SW 1271 (cell line): ENCODE measurements at regions not wholly inside any gene's neighbourhood (a gene's known extent, or its start where the extent isn't known, plus 50 kb on each side); places are given as distances from the start of the nearest gene placed in this dataset.

Experiments used
- DNase-seq, 2 experiments: peaks; one replicate each; lab custom pipeline; 2025; lab: John Stamatoyannopoulos, UW

DNA sequence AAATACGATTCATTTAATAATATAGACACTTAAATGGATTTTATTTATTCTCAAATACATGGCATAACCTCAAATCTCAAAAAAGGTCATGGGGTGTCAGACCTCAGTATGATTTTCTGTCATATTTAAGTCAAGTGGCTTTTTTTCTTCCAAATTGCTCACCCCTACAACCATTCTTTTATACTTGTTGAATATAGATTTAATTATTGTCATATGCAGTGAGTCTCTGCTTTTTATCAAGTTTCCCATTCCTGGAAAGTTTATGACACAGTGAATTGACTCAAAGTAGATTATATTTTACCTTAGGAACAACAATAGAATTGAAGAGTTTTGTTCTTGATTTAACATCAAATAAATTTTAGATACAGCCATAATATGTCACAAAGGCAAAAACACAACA lies 59.5 kb upstream of the IRF2BP2 start:
- DNase-seq, result no peak

DNA sequence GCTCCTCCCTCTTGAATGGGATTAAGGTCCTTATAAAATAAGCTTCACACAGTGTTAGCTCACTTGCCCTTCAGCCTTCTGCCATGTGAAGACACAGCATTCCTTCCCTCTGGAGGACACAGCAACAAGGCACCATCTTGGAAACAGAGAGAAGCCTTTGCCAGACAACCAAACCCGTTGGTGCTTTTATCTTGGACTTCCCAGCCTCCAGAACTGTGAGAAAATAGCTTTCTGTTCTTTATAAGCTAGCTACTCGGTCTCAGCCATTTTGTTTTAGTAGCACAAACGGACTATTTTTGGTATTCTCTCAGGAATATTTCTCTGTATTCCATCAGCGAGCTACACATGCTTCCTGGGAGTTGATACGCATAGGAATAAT lies 58.6 kb upstream of the IRF2BP2 start:
- DNase-seq, result no peak

DNA sequence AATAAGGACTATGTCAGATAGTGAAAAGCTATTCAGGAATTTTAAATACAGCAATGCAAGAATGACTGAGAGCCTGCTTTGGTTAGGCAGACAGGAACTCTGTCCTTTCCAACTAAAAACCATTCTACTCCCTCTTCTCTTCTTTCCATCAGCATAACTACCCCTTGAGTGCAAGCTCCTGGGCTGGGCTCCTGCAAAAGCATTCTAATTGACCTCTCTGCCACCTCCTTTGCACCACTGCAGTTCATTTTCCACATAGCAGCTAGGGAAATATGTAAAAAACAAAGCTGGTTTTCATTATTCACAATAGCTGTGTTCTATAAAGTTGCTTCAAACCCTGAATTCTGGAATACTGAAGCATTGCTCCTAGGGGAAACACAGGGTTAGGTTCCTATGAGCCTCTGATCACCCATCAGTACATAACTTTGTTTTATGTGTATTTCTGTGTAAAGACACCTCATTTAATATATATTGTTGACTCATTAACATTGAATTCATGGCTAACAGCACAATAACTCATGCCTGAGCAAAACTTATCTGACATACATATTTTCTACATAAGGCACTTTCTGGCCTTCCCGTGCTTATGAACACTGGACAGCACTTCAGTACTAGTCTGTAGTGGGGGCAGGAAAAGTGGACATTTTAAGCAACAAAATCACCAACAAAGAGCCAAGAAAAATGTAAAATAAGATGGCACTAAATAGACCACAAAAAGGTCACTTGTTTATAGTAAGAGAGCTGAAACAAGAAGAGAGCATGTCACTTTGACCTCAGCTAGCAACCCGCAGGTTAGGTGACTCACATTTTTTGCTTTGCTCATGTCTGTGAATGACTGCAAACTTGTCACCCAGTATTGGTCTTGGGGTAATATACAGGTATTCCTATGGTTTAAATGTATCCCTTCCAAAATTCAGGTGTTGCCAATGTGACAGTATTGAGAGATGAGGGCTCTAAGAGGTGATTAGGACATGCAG lies 57.9 kb upstream of the IRF2BP2 start:
- DNase-seq, result no peak

DNA sequence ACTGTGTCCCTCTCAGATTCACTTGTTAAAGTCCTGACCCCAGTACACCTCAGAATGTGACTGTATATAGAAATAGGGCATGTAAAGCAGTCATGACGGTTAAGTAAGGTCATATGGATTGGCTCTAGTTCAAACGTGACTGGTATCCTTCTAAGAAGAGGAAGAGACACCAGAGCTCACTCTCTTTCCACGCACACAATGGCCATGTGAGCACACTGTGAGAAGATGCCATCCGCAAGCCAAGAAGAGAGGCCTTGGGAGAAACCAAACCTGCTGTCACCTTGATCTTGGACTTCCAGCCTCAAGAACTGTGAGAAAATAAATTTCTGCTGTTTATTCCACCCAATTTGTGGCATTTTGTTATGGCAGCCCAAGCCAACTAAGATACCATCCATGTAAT lies 56.8 kb upstream of the IRF2BP2 start:
- no peak for DNase-seq

DNA sequence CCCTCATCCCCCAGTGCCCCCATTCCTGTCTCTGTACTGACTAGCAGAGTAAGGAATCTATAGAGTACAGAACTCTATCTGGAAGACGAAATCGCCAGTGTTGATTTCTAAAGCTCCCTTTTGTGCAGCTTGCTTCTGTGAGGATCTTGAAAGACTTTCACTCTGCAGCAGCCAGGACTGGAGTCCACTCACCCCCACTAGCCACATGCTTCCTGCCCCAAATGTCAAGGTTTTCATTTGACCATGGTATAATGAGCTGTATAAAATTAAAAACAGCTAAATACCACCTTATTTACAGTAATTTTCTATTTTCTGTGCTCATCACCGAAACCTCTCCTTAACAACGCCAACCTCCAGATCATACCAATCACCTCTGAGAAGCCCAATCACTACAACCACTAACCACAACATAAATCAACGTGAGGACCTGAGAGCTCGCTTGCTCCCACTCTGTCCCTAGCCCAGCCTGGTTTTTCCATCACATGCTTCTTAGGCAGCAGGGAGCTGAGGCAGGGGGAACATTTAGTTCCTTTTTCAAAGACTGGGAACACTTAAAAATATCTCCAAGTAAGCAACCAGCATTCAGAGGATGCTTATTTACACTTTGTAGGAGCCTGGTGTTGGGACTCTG lies 56.1 kb upstream of the IRF2BP2 start:
- DNase-seq, result no peak

DNA sequence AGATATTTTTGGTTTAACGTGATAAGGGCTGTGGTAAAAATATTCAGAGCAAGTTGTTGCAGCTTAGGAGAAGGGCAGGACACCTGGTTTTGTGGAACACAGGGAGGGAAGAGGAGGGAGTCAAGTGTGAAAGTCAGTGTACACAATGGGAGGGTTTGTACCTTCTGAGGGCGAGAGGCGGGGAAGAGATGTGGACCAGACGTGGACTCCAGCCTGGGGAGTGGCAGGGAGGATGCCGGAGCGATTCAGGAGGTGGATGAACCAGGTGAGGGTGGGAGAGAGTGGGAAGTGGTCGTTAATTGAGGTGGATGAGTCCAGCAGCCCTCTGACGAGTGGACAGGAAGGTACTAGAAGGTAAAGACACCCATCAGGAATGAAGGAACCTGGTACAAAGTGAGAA lies 52.2 kb upstream of the IRF2BP2 start:
- no peak for DNase-seq

DNA sequence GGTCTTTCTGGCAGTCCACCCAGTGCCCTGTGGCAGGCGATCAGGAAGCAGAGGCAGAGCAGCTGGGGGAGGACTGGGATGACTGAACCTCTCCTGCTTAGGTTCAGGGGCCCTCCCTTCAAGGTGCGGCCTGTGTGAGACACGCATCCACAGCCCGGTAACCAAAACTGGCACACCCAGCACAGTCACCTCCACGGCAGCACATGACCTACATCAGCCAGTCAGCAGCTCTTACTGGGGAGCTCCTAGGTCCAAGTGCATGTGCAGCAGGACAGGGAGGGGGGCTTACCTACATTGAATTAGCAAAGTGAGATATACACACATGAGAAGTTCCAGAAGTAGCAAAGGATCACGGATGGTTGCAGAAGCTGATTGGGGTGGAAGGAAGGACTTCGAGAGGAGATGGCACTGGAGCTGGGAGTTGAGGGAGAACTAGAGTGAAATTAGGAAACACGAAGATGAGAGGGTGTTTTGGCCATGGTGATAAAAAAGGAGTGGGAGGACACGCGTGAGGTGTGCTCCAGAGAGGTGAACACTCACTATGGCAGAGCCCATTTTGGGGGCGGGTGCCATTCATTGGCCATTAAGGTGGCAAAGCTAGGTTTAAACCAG lies 51.4 kb upstream of the IRF2BP2 start:
- DNase-seq, result no peak

DNA sequence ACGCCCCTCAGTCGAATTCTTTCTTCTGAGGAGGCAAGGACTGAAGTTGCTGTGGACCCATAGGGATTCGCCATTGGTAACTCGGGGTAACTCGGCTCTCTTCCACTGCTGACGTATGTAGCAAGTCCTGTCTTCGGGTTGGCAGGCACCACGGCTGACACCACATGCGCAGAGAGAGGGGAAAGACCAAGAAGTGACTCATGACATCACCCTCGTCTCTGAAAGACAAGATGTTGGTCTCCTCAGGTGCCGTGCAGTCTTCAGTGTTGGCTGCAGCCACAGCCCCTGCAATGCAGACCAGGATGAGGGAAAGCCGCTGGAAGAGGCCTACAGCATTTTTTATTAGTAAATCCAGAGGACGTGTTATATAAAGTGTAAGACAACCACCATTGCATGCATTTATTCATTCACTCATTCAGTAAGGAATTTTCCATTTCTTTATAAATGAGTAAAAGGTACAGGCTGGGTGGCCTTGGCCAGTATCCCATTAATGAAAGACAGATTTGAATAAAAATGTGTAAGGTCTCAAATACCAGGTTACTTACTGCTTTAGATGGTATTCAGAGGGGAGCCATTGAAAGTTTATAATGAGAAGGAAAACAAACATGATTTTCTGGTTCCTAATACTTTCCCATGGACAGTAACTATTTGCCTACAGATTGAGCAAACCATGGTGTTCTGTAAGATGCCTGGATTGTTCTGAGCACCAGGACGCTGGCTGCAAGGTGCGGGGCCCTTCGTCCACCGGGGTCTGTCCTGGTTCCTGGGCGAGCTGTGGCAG lies 50.7 kb upstream of the IRF2BP2 start:
- no peak for DNase-seq
